ENCODE measurements at regions not wholly inside any gene's neighbourhood (a gene's known extent, or its start where the extent isn't known, plus 50 kb on each side); places are given as distances from the start of the nearest gene placed in this dataset.
A peak's percentile ranks its signal among the peaks of the same experiment; 100 is the strongest.

- Histone ChIP-seq H3K9me3 (ENCODE audit: low read depth, low read length) (no peaks in the 10 kb centered on the region), H3K9ac (ENCODE audit: insufficient read length) (no peak overlapping the region), H3K27ac (no peak overlapping the region), H3K36me3 (ENCODE audit: insufficient read depth, low read length) (no peaks in the 10 kb centered on the region), H3K4me3 (no peak overlapping the region)
- no peak for TF ChIP-seq POLR2AphosphoS5 (IDR thresholded peaks at IDR 0.05; ENCODE audit: borderline replicate concordance, low read depth, low read length)
- TF ChIP-seq EZH2 (IDR thresholded peaks at IDR 0.05), result no peak
- no peak for TF ChIP-seq FOXP2 (optimal IDR thresholded peaks at IDR 0.05; ENCODE audit: control extremely low read depth, extremely low read length, insufficient read depth)
- no peak for DNase-seq (ENCODE audit: low read depth, low spot score)
Measured at GRCh38 chr6:114556846-114557488, 214.1 kb upstream of the HS3ST5 start.

DNA sequence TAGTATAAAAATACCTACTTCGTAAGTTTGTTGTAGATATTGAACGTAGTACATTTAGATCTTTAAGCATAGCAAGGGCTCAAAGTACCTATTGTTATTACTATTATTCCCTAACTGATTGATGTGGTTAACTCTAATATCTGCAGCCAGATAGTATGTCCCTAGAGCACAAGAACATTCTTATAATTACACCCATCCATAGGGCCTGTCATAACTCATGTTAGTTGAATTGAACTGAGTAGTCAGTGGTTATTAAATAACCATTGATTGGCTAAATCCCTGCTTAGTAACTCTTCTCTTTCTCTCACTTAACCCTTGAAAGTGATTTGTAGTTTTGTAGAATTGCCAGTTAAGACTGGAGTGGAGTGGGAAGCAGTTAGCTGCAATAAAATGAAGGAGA lies 207.5 kb upstream of the HS3ST5 start:
- Histone ChIP-seq H3K9me3 (ENCODE audit: low read depth, low read length) (no peaks in the 10 kb centered on the region), H3K27ac (no peak overlapping the region), H3K4me3 (no peak overlapping the region), H3K36me3 (ENCODE audit: insufficient read depth, low read length) (no peaks in the 10 kb centered on the region), H3K9ac (ENCODE audit: insufficient read length) (no peak overlapping the region)
- TF ChIP-seq FOXP2 (optimal IDR thresholded peaks at IDR 0.05; ENCODE audit: control extremely low read depth, extremely low read length, insufficient read depth), result no peak
- TF ChIP-seq EZH2 (IDR thresholded peaks at IDR 0.05), result no peak
- TF ChIP-seq POLR2AphosphoS5 (IDR thresholded peaks at IDR 0.05; ENCODE audit: borderline replicate concordance, low read depth, low read length), result no peak
- no peak for DNase-seq (ENCODE audit: low read depth, low spot score)

- H3K27ac ChIP-seq, result no peak overlapping the region
- DNase-seq (ENCODE audit: low read depth, low spot score), result no peak
- H3K9ac ChIP-seq (ENCODE audit: insufficient read length), result no peak overlapping the region
- no peak overlapping the region for H3K4me3 ChIP-seq
- no peak for TF ChIP-seq POLR2AphosphoS5 (IDR thresholded peaks at IDR 0.05; ENCODE audit: borderline replicate concordance, low read depth, low read length)
- TF ChIP-seq EZH2 (IDR thresholded peaks at IDR 0.05), result no peak
- TF ChIP-seq FOXP2 (optimal IDR thresholded peaks at IDR 0.05; ENCODE audit: control extremely low read depth, extremely low read length, insufficient read depth), result no peak
- no peaks in the 10 kb centered on the region for H3K9me3 ChIP-seq (ENCODE audit: low read depth, low read length)
- no peaks in the 10 kb centered on the region for H3K36me3 ChIP-seq (ENCODE audit: insufficient read depth, low read length)
Measured at GRCh38 chr6:114543696-114544095, 200.9 kb upstream of the HS3ST5 start.

GRCh38 chr6:114541794-114542193 lies 199.0 kb upstream of the HS3ST5 start:
- Histone ChIP-seq H3K9me3 (ENCODE audit: low read depth, low read length) (no peaks in the 10 kb centered on the region), H3K4me3 (no peak overlapping the region), H3K9ac (ENCODE audit: insufficient read length) (no peak overlapping the region), H3K27ac (no peak overlapping the region), H3K36me3 (ENCODE audit: insufficient read depth, low read length) (no peaks in the 10 kb centered on the region)
- no peak for TF ChIP-seq POLR2AphosphoS5 (IDR thresholded peaks at IDR 0.05; ENCODE audit: borderline replicate concordance, low read depth, low read length)
- no peak for TF ChIP-seq EZH2 (IDR thresholded peaks at IDR 0.05)
- TF ChIP-seq FOXP2 (optimal IDR thresholded peaks at IDR 0.05; ENCODE audit: control extremely low read depth, extremely low read length, insufficient read depth), result no peak
- no peak for DNase-seq (ENCODE audit: low read depth, low spot score)

DNA sequence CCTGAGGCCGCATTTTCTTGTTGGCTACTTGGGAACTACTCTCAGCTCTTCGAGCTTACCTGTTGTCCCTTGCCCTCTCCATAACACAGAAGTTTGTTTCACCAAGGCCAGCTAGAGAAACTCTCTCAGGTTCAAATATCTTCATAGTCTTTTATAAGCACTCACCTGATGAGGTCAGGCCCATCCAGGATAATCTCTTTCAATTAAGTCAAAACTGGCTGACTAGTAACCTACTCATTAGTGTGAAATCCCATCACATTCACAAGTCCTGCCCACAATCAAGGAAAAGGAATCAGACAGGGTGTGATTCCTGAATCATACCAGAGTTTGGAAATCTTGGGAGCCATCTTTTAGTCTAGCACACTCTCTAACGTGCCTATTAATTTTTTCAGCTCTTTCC lies 195.2 kb upstream of the HS3ST5 start:
- TF ChIP-seq FOXP2 (optimal IDR thresholded peaks at IDR 0.05; ENCODE audit: control extremely low read depth, extremely low read length, insufficient read depth), result no peak
- DNase-seq (ENCODE audit: low read depth, low spot score), result no peak
- Histone ChIP-seq H3K9me3 (ENCODE audit: low read depth, low read length) (no peaks in the 10 kb centered on the region), H3K36me3 (ENCODE audit: insufficient read depth, low read length) (no peaks in the 10 kb centered on the region), H3K4me3 (no peak overlapping the region), H3K9ac (ENCODE audit: insufficient read length) (no peak overlapping the region), H3K27ac (no peak overlapping the region)

GRCh38 chr6:114534813-114535212 lies 192.0 kb upstream of the HS3ST5 start:
- no peaks in the 10 kb centered on the region for H3K36me3 ChIP-seq (ENCODE audit: insufficient read depth, low read length)
- DNase-seq (ENCODE audit: low read depth, low spot score), result peak; percentile 76
- no peaks in the 10 kb centered on the region for H3K9me3 ChIP-seq (ENCODE audit: low read depth, low read length)
- H3K4me3 ChIP-seq, result peak overlapping the region; percentile 71
- TF ChIP-seq POLR2AphosphoS5 (IDR thresholded peaks at IDR 0.05; ENCODE audit: borderline replicate concordance, low read depth, low read length), result no peak
- no peak for TF ChIP-seq FOXP2 (optimal IDR thresholded peaks at IDR 0.05; ENCODE audit: control extremely low read depth, extremely low read length, insufficient read depth)
- TF ChIP-seq EZH2 (IDR thresholded peaks at IDR 0.05), result no peak
- no peak overlapping the region for H3K9ac ChIP-seq (ENCODE audit: insufficient read length)
- H3K27ac ChIP-seq, result peak overlapping the region; percentile 75; the same call in 1 of the 2 replicates

- no peak for TF ChIP-seq FOXP2 (optimal IDR thresholded peaks at IDR 0.05; ENCODE audit: control extremely low read depth, extremely low read length, insufficient read depth)
- no peak for TF ChIP-seq EZH2 (IDR thresholded peaks at IDR 0.05)
- no peak for TF ChIP-seq POLR2AphosphoS5 (IDR thresholded peaks at IDR 0.05; ENCODE audit: borderline replicate concordance, low read depth, low read length)
- no peaks in the 10 kb centered on the region for H3K9me3 ChIP-seq (ENCODE audit: low read depth, low read length)
Measured at GRCh38 chr6:114524081-114524480, 181.3 kb upstream of the HS3ST5 start.

GRCh38 chr6:114523508-114523907 lies 180.7 kb upstream of the HS3ST5 start:
- no peak overlapping the region for H3K27ac ChIP-seq
- no peak overlapping the region for H3K4me3 ChIP-seq
- H3K9me3 ChIP-seq (ENCODE audit: low read depth, low read length), result no peaks in the 10 kb centered on the region
- DNase-seq (ENCODE audit: low read depth, low spot score), result no peak
- no peaks in the 10 kb centered on the region for H3K36me3 ChIP-seq (ENCODE audit: insufficient read depth, low read length)
- H3K9ac ChIP-seq (ENCODE audit: insufficient read length), result no peak overlapping the region
- TF ChIP-seq POLR2AphosphoS5 (IDR thresholded peaks at IDR 0.05; ENCODE audit: borderline replicate concordance, low read depth, low read length) (no peak), EZH2 (IDR thresholded peaks at IDR 0.05) (no peak), FOXP2 (optimal IDR thresholded peaks at IDR 0.05; ENCODE audit: control extremely low read depth, extremely low read length, insufficient read depth) (no peak)

More at GRCh38 chr6:114524081-114524480, 181.3 kb upstream of the HS3ST5 start:
- H3K36me3 ChIP-seq (ENCODE audit: insufficient read depth, low read length), result no peaks in the 10 kb centered on the region
- H3K27ac ChIP-seq, result no peak overlapping the region
- no peak for DNase-seq (ENCODE audit: low read depth, low spot score)
- no peak overlapping the region for H3K4me3 ChIP-seq
- no peak overlapping the region for H3K9ac ChIP-seq (ENCODE audit: insufficient read length)

GRCh38 chr6:114521926-114522325 lies 179.1 kb upstream of the HS3ST5 start:
- no peak for TF ChIP-seq EZH2 (IDR thresholded peaks at IDR 0.05)
- no peak for TF ChIP-seq FOXP2 (optimal IDR thresholded peaks at IDR 0.05; ENCODE audit: control extremely low read depth, extremely low read length, insufficient read depth)
- TF ChIP-seq POLR2AphosphoS5 (IDR thresholded peaks at IDR 0.05; ENCODE audit: borderline replicate concordance, low read depth, low read length), result no peak

More at GRCh38 chr6:114521926-114522325, 179.1 kb upstream of the HS3ST5 start:
- Histone ChIP-seq H3K9me3 (ENCODE audit: low read depth, low read length) (no peaks in the 10 kb centered on the region), H3K36me3 (ENCODE audit: insufficient read depth, low read length) (no peaks in the 10 kb centered on the region), H3K9ac (ENCODE audit: insufficient read length) (no peak overlapping the region), H3K4me3 (no peak overlapping the region), H3K27ac (no peak overlapping the region)
- DNase-seq (ENCODE audit: low read depth, low spot score), result no peak

All from SK-N-MC (cell line).